Tibial artery (tissue), 4 donors: ENCODE measurements at regions not wholly inside any gene's neighbourhood (a gene's known extent, or its start where the extent isn't known, plus 50 kb on each side); places are given as distances from the start of the nearest gene placed in this dataset.

Experiments used
- DNase-seq, 2 donors: peaks; one replicate each; pipeline ENCODE4 v3.0.0-alpha.2; 2019
- H3K27ac ChIP-seq, 2 donors: fragments of 200-600 bp; sonication (generic) in 1 of 2; 1 replicate in 1 of 2; 2 replicates in 1 of 2; pipeline ENCODE4 v1.5.1; 2018 to 2019; ENCODE audit warnings: mild to moderate bottlenecking in 1 of 2
- H3K27me3 ChIP-seq, 2 donors: fragments of 200-600 bp; sonication (generic) in 1 of 2; one replicate each; pipeline versions ENCODE4 v1.5.1 to v1.6.0; 2016 to 2019
- H3K36me3 ChIP-seq, 3 donors: fragments of 200-600 bp; sonication (generic) in 2 of 3; one replicate each; pipeline ENCODE4 v1.5.1; 2016 to 2019; ENCODE audit warnings: mild to moderate bottlenecking in 2 of 3
- H3K4me1 ChIP-seq, 4 donors: fragments of 200-600 bp; sonication (generic) in 2 of 4; 1 replicate in 3 of 4; 2 replicates in 1 of 4; pipeline ENCODE4 v1.5.1; 2016 to 2019
- H3K4me3 ChIP-seq, 2 donors: fragments of 200-600 bp; sonication (generic) in 1 of 2; 1 replicate in 1 of 2; 2 replicates in 1 of 2; pipeline ENCODE4 v1.5.1; 2018 to 2019; ENCODE audit warnings: mild to moderate bottlenecking in 2 of 2
- H3K9me3 ChIP-seq, 3 donors: fragments of 200-600 bp; sonication (generic) in 1 of 3; one replicate each; pipeline ENCODE4 v1.5.1; 2016 to 2019
- intact Hi-C: fragments of 100-400 bp; cut with DNase I; formaldehyde crosslinking; loops from one replicate; pipeline ENCODE4 v1.15.0; 2023; ENCODE audit warnings: low total_unique reads
- TF ChIP-seq, protein P1 (sequence below), 2 experiments: fragments of 200-600 bp in 1 of 2; fragments of 450-650 bp in 1 of 2; IDR thresholded peaks; one replicate each; pipeline ENCODE4 v1.5.1; 2017 to 2019; ENCODE audit warnings: antibody characterized with exemption in 2 of 2, mild to moderate bottlenecking in 1 of 2, moderate library complexity in 1 of 2

GRCh38 chr9:73497796-73498195 is 346.1 kb downstream of the ANXA1 start:
- Histone ChIP-seq H3K9me3 (peaks cover 0 to 8% (median 0%) of the 10 kb centered on the region in 3 donors), H3K36me3 (no peaks in the 10 kb centered on the region), H3K27me3 (no peaks in the 10 kb centered on the region), H3K27ac (no peak overlapping the region), H3K4me1 (no peaks in the 10 kb centered on the region), H3K4me3 (no peak overlapping the region)
- TF ChIP-seq, protein P1, sequence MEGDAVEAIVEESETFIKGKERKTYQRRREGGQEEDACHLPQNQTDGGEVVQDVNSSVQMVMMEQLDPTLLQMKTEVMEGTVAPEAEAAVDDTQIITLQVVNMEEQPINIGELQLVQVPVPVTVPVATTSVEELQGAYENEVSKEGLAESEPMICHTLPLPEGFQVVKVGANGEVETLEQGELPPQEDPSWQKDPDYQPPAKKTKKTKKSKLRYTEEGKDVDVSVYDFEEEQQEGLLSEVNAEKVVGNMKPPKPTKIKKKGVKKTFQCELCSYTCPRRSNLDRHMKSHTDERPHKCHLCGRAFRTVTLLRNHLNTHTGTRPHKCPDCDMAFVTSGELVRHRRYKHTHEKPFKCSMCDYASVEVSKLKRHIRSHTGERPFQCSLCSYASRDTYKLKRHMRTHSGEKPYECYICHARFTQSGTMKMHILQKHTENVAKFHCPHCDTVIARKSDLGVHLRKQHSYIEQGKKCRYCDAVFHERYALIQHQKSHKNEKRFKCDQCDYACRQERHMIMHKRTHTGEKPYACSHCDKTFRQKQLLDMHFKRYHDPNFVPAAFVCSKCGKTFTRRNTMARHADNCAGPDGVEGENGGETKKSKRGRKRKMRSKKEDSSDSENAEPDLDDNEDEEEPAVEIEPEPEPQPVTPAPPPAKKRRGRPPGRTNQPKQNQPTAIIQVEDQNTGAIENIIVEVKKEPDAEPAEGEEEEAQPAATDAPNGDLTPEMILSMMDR (IDR thresholded peaks at IDR 0.05), result no peak
- no peak for DNase-seq
- intact Hi-C loops, result loop anchor here (10.0 kb wide), 1 partner anchor 1253 kb away; no protein-coding TSS in a partner anchor

DNA sequence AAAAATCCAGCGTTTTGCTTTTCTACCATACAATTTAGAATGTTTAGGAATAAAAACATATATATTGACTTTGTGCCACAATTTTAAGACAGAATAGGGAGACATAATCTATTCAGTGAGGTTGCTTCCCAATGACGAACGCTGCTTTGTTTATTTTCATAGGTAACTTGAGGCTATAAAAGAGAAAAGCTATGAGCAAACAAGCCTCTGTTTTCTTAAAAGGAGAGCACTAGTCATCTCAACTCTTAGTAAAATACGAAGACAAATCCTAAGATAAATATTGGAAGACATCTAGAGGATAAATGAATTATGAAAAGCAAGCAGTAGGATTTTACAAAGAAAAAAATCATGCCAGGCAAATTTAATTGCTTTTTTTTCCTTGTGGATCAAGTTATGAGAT is 363.6 kb downstream of the ANXA1 start:
- no peak for DNase-seq
- intact Hi-C loops, result no loop called here
- H3K27me3 ChIP-seq, result no peaks in the 10 kb centered on the region
- no peak overlapping the region for H3K27ac ChIP-seq
- H3K36me3 ChIP-seq, result no peaks in the 10 kb centered on the region
- H3K4me3 ChIP-seq, result no peak overlapping the region
- TF ChIP-seq, protein P1 (IDR thresholded peaks at IDR 0.05), result no peak
- H3K4me1 ChIP-seq, result no peaks in the 10 kb centered on the region
- no peaks in the 10 kb centered on the region for H3K9me3 ChIP-seq

DNA sequence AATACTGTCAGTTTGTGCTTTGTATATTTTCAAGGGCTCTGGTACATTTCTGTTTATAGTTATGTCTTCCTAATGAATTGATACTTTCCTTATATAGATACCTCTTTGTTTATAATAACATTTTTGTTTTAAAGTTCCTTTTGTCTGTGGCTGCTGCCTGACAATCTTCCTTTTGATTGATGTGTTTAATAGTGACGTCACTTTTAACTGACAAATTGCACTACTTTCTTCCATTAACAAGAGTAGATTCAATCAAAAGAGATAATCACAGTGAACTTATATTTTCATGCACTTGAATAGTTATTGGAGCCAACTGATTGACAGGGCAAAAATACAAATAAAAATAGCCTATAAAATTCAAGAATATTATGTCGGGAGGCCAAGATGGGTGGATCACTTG is 371.7 kb downstream of the ANXA1 start:
- Histone ChIP-seq H3K27ac (no peak overlapping the region), H3K36me3 (no peaks in the 10 kb centered on the region), H3K9me3 (no peaks in the 10 kb centered on the region), H3K4me3 (no peak overlapping the region), H3K27me3 (no peaks in the 10 kb centered on the region), H3K4me1 (no peaks in the 10 kb centered on the region)
- TF ChIP-seq, protein P1 (IDR thresholded peaks at IDR 0.05), result no peak
- no peak for DNase-seq
- intact Hi-C loops, result no loop called here

GRCh38 chr9:73525350-73525749 is 373.7 kb downstream of the ANXA1 start:
- Histone ChIP-seq H3K9me3 (no peaks in the 10 kb centered on the region), H3K36me3 (no peaks in the 10 kb centered on the region), H3K27me3 (no peaks in the 10 kb centered on the region), H3K27ac (no peak overlapping the region), H3K4me3 (no peak overlapping the region), H3K4me1 (no peaks in the 10 kb centered on the region)
- TF ChIP-seq, protein P1 (IDR thresholded peaks at IDR 0.05), result no peak
- intact Hi-C loops, result no loop called here
- no peak for DNase-seq

DNA sequence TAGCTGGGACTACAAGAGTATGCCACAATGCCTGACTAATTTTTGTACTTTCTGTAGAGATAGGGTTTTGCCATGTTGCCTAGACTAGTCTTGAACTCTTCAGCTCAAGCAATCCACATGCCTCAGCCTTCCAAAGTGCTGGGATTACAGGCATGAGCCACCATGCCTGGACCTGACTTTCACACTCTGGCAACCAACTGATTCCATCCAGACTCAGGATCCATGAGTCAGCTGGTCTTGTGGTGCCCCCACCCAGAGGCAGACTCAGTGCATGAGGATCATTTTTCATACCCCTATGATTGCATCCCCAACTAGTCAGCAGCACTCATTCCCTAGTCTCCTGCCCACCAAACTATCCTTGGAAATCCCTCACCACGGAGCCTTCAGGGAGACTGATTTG is 375.9 kb downstream of the ANXA1 start:
- no peaks in the 10 kb centered on the region for H3K9me3 ChIP-seq
- no peak for DNase-seq
- TF ChIP-seq, protein P1 (IDR thresholded peaks at IDR 0.05), result no peak
- H3K36me3 ChIP-seq, result no peaks in the 10 kb centered on the region
- intact Hi-C loops, result no loop called here
- H3K27ac ChIP-seq, result no peak overlapping the region
- H3K27me3 ChIP-seq, result no peaks in the 10 kb centered on the region
- no peak overlapping the region for H3K4me3 ChIP-seq
- no peaks in the 10 kb centered on the region for H3K4me1 ChIP-seq

- Histone ChIP-seq H3K36me3 (no peaks in the 10 kb centered on the region), H3K9me3 (no peaks in the 10 kb centered on the region), H3K4me3 (no peak overlapping the region), H3K27me3 (no peaks in the 10 kb centered on the region), H3K27ac (no peak overlapping the region), H3K4me1 (no peaks in the 10 kb centered on the region)
- no peak for DNase-seq
- TF ChIP-seq, protein P1 (IDR thresholded peaks at IDR 0.05), result no peak
- intact Hi-C loops, result no loop called here
These were observed 377.3 kb downstream of the ANXA1 start for GRCh38 chr9:73528926-73529325.
